GM19463 (cell line): ENCODE measurements at regions not wholly inside any gene's neighbourhood (a gene's known extent, or its start where the extent isn't known, plus 50 kb on each side); places are given as distances from the start of the nearest gene placed in this dataset.

Experiments
- ATAC-seq: cut with Tn5 transposase; IDR thresholded peaks from one replicate; pipeline ENCODE4 v1.9.1; 2021; ENCODE audit warnings: mild to moderate bottlenecking, moderate library complexity; ENCODE audit not compliant: unreplicated experiment

DNA sequence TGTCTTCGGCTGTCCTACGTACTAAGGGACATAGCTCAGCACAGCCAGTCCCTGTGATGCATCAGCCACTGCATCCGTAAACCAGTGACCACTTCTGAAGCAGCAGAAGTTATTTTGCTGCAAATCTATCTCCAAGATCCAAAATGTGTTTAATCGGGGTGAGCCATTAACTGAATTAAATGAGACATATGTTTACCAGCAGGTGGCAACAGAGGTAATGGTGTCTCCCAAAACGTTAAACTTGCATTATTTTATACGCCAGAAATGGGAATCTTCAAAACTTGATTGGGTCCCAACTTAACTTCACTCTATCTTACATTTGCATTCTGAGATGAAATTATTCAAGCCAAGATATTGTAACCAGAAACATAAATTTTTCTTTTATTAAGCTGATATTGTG is 75.3 kb upstream of the BOC start:
- ATAC-seq: no peak

DNA sequence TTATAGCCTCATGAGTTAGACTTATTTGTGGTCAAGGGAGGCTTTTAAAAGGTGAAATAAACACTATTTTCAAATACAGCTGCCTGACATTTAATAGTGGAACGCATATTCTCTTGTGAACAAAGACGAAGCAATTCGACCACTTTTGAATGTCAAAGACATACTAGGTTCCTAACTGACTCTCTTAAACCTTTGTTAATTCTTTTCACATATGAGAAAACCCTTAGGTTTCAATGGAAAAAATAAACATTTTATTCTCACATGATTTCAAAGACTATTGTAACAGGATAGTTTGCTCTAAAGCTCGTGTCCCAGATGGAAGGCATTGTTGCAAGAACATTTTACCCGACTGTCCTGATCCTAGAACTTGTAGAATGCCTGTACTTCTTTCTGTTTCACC is 74.8 kb upstream of the BOC start:
- ATAC-seq: no peak

DNA sequence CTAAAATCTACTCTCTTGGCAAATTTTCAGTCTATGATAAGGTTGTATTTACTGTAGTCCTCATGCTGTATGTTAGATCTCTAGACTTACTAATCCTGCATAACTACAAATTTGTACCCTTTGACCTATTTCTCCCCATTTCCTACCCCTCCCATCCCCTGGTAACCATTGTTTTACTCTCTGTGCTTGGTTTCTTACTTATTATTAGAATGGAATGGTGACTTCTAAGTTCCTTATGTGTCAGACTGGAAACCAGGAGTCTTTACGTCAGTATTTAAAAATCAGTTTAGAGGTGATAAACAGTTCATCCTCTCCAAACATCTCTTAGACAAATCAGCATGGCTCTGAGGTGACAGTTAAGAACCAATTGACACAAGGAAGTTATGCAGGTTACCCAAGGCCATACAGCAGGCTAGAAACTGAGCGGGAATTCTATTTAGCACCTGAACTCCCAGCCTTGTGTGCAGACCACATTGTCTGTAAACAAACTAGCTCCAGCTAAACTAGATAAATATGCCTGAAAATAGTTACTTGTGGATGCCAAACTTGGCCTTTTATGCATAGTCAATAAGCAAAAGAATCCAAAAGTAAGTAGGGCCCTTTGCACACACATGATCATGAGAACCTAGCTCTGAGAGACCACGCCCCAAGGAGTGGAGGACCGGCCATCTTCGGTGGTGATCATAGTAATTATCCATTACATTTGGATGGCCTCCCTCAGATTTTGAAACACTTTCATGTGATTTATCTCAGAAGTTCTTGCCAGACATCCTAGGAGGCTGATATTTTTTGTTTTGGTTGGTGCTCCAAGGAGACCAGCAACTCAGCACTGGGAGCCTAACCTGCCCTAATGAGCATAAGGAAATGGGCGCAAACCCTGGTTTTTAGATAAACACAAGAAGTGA is 72.3 kb upstream of the BOC start:
- ATAC-seq: no peak

DNA sequence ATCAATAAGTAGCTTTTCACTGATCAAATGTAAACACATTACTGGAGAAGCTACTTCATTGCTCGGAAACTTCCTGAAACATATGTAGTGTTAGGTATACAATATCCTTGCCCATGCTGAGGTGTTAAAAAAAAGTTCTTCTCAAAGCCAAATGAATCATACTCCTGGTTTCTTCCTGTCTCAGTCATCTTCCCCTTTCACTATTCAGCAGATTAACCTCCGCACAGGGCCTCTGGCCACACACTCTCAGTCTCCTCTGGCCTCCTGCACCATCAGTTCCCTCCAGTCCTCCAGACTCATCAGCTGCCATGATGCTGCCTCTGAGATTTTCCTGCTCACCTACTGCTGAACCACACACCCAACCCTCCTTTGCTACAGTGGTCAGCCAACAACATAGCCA is 70.5 kb upstream of the BOC start:
- peak; percentile 57 for ATAC-seq

DNA sequence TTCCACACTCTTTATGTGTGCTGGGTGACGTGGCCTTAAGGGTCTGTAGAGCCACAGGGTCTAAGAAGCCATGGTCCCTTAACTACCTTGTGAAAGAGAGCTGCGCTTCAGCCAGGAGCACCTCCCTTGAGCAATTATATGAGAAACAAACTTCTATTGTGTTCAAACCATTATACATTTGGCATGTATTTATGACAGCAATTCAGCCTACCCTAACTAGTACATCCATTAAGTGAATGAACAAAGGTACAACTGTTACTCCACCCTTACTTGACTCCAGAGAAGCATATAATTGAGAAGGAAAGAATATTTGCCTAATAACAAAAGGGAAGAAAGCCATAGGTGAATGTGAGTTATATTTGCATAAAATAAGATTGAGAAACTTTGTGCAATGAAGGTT is 69.8 kb upstream of the BOC start:
- no peak for ATAC-seq

DNA sequence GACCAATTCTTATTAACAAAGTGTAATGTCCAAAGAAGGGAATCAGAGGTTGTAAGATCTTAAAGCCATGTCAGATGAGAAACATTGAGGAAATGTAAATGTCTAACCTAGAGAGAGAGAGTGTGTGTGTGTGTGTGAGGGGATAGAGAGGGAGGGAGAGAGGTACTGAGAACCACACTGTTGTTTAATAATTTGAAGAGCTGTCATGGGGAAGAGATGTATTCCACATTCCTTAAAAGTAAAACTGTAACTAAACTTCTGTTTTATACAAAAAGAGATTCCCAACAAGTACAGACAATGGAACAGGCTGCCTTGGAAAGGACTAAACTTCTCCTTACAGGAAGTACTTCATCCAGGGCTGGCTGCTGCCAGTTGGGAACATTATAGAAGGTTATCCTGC is 68.9 kb upstream of the BOC start:
- ATAC-seq: no peak

DNA sequence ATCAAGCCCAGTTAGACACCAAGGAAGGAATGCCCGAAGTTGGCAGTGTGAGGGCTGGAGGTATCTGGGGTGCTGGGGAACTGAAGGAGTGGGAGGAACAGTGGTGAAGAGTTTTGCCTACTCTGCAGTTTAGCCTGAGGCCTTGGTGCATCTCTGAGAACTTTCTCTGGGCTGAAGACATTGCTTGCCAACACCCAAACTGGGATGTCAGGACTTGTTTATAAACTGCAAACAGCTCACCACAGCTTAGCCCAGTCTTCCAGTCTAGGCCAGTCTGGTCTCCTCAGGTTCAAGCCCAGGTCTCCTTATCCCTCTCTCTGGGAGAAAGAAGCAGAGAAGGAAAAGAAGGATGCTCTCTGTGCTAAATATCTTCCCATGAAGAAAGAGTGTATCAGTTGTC is 68.0 kb upstream of the BOC start:
- ATAC-seq: no peak

DNA sequence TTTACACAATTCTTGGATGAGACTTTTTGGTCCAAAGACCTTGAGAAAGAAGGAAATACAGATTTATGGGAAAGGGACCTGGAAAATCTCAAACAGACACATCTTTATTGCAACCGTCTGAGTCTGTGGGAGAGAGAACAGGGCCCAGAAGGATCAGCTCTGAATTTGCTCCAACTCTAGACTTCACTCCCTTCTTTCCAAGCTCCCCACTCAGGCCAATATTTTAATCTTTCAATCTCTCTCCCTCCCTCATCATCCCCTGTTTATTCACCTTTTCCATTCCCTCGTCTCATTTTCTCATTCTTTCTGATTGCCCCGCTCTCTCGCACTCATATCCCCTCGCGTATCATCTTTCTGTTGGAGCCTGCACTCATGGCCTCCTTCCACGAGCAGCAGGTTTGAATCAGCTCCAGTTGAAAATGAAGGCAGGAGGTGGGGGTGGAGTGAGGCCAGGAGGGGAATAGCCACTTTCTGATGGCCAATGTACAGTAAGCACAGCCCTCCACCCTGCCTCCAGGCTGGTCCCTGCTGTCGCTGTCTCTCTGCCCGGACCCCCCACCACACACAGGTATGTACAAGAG is 63.6 kb upstream of the BOC start:
- no peak for ATAC-seq

DNA sequence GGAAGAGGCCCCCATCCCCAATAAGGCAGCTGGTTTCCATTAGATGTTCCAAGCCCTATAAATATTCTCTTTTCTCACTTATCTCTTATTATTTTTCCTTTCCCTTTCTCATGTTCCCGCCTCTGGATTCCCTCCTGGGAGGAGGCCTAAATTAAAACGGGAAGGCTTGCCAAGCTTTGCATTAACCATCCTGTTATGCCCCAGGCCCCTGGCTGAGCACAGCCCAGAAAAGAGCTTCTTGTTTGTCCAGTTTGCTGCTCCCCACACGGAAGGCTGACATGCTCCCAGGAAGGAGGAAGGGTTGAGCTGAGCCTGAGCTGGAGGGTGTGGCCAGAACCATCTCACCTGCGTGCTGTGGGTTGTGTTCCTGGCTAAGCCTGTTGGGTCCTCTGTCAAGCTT is 63.1 kb upstream of the BOC start:
- ATAC-seq: no peak

DNA sequence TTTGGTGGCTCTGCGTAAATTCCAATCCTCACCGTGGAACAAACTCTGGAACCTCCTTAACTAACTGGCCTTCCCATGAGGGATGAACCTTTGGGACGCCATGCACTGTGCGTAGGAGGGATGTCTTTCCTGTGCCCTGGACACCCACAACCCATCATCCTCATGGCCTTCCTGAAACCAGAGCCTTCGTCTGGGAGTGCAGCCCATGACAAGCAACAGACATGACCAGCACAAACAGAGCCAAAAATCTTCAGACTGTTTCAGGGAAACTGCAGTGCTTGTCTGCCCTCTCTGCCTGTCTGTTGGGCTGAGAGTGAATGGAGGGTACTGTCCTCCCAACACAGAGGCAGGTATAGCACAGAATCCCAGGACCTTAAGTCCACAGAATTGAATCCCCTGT is 61.1 kb upstream of the BOC start:
- no peak for ATAC-seq

DNA sequence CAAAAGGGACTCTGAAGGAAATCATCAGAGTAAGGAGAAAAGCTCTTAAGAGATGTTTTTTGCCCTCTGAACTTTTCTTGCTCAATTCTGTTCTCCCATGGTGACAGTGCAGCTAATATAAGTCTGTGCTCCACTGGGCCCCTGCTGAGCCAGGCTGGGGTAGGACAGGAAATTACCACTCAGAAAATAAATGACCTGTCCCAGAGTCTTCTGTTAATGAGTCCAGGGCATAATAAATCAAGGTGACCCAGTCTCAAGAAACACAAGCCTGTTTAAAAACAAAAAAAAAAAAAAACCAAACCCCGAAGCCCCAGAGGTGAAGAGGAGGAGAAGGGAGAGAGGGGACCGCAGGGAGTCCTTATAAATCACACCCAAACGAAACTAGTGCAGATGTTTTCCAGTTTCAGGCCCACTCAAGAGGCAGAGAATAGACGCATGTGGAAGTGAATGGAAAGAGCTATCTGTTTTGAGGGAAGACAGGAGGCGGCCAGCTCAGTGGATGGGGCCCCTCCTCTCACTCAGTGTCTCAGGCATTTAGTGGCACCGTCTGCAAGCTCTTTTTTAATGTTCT is 59.8 kb upstream of the BOC start:
- ATAC-seq: no peak

DNA sequence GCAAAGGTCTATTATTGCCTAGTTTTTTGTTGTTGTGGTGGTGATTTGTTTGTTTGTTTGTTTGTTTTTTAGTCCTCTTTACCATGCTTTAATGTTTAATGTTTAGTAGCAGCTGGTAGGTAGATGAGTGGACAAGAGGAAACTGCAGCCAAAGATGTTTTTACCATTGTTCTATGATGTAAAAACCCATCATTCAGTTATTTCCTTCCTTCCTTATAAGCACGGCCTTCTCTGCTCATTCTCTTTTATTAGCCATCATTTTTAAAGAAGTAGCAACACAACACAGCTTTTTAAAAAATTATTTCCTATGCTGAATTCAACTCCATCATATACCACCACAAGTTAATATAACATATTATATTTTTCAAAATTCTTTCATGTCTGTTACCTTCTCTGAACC is 58.5 kb upstream of the BOC start:
- ATAC-seq: no peak

DNA sequence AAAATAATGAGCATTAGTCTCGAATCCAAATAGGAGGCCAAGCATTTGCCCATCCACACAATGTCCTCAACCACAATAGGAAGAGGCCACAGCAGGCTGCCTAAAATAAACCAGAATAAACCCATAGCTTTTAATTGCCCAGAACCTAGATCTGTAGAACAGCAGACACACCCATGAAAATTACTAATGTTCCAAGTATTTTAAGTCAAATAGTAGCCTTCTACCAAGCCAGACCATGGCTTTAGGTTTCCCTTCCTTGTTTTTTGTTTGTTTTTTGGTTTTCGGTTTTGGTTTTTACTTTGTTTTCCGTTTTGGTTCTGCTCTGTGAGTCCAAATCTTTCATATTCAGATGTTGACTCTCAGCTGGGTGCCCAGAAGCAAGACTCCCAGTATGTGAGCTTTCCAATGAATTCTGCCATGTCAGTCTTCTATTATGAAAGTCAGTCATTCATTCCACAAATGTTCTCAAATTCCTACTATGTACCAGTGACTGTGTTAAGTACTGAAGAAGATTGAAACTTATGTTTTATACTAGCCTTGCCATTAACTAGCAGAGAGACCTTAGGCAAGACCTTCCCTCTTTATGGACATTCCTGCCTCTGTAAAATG is 57.8 kb upstream of the BOC start:
- ATAC-seq: peak; percentile 77

DNA sequence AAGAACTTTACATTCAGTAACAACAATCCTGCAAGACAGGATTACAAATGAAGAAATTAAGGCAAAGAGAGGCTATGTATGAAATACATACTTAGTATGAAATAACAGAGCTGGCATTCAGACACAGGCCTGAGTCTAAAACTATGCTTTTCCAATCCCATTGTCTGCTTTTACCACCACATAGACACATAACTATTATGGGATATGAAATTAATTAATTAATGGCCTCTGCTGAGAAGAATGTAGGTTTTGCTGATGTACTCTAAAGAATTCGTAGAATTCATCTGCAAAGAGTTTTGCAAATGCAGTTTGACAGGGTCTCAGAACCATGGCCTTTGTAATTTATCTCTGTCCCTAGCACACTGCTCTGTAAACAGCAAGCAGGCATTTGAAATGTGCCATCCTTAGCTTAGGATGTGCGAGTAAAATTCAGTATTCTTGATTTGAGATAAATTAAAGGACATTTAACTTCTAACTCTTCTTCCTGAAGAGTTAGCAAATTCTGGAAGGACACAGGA is 54.5 kb upstream of the BOC start:
- no peak for ATAC-seq

DNA sequence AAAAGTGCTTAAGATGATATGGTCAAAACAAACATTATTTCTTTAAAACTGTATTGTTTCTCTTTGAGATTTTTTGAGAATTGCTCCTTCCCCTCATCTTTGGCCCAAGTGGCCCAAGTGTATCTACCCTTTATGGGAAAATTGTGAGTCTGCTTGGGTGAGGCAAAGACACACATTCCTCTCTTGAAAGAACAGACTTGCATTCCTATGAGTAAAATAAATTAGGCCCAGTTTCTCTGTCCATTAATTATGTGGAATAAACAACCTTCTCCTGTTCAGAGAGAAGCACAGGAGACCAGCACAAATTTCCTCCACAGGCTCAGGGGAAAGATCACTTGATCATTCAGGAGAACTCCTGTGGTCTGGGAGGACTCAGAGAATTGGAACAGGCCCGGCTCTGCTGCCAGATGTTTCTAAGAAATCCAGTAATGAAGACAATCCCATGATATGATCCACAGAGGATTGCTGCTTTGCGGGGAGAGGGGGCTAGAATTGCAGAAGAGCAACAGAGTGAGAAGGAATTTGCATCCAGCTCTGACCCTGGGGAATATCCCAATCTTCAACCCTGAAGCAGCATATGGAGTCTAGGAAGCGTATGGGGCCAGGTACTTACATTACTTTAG is 53.8 kb upstream of the BOC start:
- no peak for ATAC-seq

DNA sequence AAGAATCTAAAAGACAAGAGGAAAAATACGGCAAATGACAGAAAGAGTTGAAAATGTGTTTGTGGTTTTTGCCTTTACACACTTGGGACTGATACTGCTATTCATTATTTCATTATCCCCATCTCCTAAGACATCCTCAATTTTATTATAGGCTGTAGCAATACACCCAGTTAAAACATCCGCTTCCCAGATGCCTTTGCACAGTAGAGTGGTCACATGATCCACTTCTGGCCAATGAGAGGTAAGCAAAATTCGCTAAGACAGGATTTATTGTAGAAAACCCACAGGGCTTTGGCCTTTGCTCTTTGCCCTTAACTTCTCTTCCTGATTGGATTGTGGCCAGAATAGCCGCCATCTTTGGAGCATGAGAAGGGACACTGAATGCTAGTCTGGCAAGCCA is 53.2 kb upstream of the BOC start:
- no peak for ATAC-seq
